RKO (cell line): ENCODE measurements at regions not wholly inside any gene's neighbourhood (a gene's known extent, or its start where the extent isn't known, plus 50 kb on each side); places are given as distances from the start of the nearest gene placed in this dataset.

ENCODE experiments used
- DNase-seq: peaks from one replicate; pipeline ENCODE4 v3.0.0-alpha.2; 2016; ENCODE audit warnings: low spot score

DNA sequence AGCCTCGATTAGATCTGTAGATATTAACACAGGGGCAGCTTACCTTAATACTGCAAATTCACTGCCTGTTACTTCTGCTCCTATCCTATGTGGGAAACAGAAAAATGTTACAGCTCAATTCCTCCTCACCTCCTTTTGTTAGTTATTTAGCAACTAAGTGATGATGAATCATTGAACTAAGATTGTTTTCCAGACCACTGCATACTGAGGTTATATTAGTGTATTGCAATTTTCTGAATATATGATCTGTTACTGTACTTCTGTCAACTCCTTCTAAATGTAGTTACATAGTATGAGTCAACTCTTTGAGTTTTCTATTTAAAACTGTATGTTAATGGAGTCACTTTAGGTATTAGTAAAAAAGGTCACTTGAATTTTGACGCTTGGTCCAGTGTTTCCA is 331.5 kb upstream of the SLCO3A1 start:
- DNase-seq: no peak

DNA sequence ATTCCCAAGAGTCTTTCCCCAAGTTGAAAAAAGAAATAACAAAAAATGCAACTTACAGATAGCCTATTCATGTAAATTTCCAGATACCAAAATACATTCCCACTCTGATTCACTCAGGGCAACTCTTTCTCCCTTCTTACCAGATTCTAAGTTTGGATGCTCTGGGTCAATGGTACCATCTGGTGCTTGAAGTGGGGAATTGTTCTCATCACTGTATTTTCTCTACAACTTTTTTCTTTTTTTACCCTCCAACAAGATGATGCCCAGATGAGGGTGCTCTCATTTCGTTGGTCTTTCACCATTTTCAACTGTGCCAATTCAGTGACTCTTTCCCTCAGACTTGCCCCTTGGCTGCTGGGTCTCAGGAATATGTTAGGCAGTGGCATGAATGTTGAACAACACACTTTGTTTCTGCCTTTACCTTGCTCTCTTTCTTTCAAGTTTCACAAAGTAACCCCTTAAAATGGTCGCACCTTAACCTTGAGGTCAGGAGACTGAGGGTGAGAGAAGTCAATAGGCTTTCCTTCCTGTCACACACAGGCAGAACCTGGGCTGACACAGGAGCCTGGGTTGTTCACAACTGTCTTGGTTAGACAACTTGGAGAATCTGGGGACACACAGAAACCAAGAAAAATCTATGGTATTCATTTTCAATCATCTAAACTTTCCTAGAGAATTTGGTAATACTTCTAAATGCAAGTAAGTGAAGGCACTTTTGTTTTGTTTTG is 330.7 kb upstream of the SLCO3A1 start:
- no peak for DNase-seq

- no peak for DNase-seq
These were observed 329.9 kb upstream of the SLCO3A1 start for GRCh38 chr15:91523596-91523995.

DNA sequence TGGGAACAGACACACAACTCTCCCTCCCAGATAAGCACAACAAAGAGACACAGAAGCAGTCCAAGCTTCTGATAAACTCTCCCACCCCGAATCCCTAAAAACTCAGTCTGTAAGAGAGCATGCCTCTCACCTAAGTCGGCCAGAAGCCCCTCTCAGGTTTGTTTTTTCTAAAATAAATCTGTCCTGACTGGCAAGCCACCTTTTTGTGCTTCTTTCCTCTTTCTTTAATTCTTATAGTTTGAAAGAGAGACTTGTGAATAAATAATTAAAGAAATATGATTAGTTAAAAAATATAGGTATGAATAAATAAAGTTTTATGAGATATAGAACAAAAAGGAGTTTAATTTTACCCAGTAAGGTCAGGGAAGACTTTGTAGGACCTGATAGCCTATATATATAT is 329.0 kb upstream of the SLCO3A1 start:
- no peak for DNase-seq

DNA sequence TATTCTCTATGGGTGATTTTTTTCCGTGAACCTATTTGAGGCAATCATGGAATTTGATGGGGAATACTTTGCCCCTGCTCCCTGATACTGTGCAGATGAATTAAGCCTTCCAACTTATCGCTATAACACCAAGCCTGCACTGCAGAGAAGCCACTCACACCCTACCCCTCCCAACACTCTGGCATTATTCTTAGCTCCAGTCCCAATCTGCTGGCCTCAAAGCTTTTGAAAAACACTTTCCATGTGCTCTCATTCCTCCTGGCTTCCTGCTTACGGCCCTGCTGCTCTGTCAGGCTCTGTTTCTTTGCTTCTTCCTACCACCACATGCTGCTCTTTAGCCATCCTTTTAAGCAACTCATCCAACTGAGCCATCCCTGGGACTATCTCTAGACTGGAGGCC is 327.8 kb upstream of the SLCO3A1 start:
- DNase-seq: no peak

- no peak for DNase-seq
These were observed 327.1 kb upstream of the SLCO3A1 start for GRCh38 chr15:91526424-91526823.

GRCh38 chr15:91528801-91529200 is 324.7 kb upstream of the SLCO3A1 start:
- DNase-seq: no peak

DNA sequence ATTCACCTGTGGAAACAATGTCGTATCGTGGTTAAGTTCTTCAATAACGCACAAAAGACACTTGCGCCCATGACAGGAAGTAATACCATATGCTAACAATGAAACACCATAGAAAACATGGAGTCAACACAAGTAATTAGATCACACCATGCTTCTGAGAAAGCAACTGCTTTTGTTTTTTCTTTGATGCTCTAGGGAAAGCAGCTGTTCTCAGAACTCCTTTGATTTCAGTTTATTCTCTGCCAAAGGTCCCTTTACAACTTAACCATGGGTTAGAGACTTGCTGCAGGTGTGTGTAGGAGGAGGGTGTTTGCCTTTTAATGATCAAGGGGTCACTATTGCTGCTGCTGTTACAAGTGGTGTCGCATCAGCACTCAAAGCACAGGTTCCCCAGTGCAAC is 324.0 kb upstream of the SLCO3A1 start:
- DNase-seq: no peak

DNA sequence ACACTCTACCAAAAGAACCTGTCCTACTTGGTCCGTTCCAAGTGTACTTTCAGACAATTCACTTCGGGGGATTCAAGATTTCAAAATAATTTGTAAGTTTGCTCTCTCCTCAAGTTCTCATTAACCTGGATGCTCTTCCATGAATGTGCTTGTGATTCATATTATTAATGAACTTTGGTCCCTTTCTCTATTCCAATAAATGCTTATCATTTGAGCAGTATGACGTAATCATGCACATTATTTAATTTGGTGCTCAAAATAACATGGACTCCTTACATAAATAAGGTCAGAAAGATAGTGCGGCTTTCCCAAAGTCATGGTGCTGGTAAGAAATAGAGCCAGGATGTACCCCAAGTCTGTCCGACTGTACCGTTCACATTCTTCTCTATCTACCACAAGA is 323.2 kb upstream of the SLCO3A1 start:
- DNase-seq: no peak

DNA sequence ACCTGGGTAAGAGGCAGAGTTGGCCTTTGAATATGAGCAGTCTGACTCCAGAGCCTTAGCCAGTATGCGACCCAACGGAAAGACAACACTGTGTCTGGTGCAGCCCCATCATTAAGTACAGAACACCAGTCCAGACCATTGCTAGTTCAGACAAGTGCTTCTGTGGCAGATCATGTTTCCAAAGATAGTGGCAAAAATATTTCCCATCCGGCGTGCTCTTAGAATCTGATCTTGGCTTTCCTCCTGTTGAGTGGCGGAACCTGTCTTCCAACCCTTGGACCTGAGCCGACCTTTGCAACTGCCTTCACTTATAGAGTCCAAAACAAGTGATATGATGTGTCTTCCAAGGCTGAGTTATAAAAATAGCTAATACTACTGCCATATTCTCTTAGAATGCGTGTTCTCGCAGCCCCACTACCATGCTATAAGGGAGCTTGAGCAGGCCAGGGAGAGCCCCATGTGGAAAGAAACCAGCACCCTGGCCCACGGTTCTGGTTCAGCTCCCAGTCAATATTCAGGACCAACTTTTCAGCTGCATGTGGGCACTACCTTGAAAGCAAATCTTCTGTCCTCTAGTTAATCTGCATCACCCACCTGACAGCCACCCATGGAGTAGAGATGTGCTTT is 322.4 kb upstream of the SLCO3A1 start:
- DNase-seq: no peak

DNA sequence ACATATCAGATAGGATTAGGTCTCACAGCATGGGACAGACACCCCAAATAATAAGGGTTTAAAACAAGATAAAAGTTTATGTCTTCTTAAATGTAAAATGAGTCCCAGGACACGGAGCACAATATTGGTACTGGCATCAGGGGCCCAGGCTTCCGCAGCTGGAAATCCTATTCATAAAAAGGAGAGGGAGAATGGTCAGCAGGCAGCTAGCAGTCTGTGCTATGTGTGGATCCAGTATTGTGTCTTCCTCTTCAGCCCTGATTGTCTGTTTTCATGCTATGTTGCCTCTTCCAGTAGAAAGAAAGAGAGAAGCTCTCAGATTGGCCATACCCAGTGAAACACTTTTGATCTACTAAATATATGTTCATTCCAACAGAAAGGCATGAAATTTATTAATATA is 319.3 kb upstream of the SLCO3A1 start:
- DNase-seq: no peak

DNA sequence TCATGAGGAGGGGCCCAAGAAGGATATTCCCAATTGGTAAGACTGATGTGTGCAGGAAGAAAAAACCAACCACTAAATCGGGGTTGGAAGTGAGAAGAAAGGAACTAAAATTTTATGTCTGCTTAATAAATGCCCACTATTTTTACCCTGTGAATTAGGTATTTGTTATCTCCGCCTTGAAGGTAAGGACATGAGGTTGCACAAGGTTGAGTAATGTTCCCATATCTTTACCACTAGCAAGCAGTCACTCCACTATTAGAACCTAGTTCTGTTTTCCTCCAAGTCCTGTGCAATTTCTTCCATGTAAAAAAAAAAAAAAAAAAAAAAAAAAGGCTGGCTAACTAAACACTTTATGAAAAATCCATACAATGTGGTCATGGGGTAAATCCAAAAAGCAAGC is 318.5 kb upstream of the SLCO3A1 start:
- DNase-seq: no peak

DNA sequence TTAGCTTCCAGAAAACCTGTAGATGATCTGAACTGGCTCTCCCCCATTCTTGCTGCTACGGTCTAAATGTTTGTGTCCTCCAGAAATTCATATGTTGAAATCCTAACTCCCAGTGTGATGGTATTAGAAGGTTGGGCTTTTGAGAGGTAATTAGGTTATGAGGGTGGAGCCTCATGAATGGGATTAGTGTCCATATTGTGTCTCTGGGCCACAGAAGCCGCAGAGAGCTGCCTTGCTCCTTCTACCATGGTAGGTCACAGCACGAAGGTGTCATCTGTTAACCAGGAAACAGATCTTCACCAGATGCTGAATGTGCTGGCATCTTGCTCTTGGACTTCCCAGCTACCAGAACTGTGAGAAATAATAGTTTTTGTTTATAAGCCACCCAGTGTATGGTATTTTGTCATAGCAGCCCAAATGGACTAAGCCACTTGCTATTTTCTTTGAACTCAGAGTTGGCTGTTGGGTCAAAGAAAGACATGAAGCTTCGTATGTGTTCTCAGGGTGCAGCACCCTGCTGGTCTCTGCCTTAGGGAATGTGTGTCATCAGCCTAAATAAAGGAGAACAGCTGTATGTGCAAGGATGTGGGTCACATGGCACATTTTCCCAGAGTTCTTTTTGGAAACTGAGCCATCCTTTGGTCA is 317.5 kb upstream of the SLCO3A1 start:
- DNase-seq: no peak

- DNase-seq: no peak
These were observed 315.7 kb upstream of the SLCO3A1 start for GRCh38 chr15:91537856-91538255.

DNA sequence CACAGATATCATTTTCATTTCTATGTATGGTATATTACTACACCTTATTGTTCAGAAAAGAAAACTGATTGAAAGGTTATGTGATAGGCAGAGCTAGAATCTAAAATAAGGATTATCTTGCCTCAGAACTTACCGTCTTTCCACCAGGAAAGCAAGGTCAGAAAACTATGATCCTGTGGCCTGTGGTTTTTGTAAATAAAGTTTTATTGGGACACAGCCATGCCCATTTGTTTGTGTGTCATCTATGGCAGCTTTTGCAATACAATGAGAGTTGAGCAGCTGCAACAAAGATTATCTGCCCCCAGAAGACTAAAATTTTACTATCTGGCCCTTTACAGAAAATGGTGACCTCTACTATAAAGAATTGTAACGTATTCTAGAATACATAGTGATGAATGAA is 314.7 kb upstream of the SLCO3A1 start:
- no peak for DNase-seq

DNA sequence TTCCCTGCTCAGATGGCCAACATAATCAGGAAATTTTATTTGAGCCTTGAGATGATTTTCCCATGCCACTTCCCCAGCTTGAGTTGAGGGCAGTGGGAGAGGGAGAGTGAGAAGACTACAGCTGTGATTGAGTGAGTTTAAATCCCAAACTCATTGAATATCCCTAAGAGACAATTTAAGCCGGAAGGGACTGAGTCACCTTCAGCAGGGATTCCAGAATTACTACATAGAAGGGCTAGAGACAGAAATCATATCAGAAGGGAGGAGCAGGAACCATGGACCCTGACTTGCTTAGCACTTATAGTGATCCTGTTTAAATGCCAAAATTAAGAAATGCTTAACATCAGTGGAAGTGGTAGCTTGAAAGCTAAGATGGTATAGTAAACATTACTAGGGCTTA is 312.2 kb upstream of the SLCO3A1 start:
- DNase-seq: no peak

DNA sequence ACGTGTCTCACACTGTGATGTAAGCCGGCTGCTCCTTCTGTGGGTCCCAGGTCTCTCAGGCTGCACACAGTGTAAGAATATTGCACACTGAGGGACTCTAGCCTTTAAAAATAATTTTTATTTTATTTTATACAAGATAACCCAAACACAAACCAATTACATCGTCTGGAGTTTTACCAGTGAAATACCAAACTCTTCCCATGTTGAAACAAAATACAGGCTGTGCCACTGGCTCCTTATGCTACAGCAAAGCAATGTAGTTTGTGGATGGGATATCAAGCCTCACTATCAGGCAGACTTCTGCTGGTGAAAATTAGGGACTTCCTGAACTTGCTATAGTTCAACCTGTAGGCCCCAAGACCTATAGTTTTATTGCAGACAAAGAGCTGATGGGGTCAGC is 311.3 kb upstream of the SLCO3A1 start:
- no peak for DNase-seq

DNA sequence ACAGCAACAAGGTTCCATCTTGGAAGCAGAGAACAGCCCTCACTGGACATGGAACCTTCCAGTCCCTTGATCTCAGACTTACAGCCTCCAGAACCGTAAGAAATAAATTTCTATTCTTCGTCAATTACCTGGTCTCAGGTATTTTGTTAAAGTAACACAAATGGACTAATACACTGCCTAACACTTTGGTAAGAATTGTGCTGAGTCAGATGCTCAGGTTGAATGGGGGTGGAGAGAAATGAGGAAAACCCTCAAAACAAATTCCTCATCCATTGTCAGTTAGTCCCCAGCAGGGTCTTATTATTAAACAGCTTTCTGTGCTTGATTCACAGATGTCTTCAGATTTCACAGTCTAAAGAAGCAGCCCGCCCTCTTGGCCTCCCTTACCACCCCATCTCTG is 306.2 kb upstream of the SLCO3A1 start:
- DNase-seq: no peak

DNA sequence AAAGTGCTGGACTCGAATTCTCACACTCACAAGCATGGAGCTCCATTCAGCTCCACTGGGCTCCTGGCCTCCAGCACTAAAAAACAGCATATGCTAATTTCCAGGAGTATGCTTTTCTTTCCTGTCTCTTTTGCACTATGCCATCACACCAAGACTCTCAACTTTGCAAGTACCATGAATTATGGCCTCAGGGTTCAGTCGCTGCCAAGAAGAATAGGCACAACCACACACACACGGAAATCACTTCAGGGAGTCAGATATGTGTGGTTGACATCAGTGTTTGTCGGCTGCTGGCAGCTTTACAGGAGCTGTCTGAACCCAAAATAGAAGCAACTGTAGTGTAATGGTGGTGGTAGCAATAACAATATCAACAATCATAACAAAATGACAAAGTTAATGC is 305.0 kb upstream of the SLCO3A1 start:
- DNase-seq: no peak

GRCh38 chr15:91549581-91549980 is 303.9 kb upstream of the SLCO3A1 start:
- no peak for DNase-seq

GRCh38 chr15:91552555-91552954 is 301.0 kb upstream of the SLCO3A1 start:
- DNase-seq: no peak

GRCh38 chr15:91553196-91553854 is 300.2 kb upstream of the SLCO3A1 start:
- DNase-seq: no peak

GRCh38 chr15:91555312-91555711 is 298.2 kb upstream of the SLCO3A1 start:
- DNase-seq: no peak
